ENCODE measurements at regions not wholly inside any gene's neighbourhood (a gene's known extent, or its start where the extent isn't known, plus 50 kb on each side); places are given as distances from the start of the nearest gene placed in this dataset.

DNA sequence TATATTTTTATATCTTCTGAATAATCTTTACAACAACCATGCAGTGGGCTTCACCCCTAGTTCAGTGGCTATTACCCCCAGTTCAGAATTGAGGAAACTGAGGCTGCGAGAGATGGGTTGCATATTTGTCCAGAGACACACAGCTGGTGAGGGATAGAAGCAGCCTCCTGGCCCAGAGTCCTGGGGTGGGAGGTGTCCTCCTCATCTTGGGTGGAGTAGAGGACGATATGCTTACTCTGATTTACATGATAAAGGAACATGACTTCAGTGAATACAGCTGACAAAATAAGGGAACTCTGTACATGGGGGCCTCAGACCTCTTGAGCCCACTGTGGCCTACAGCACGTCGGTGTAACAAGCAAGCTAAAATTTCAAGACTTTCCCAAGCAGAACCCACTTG lies 214.7 kb downstream of the FBXO15 start:
- TF ChIP-seq, protein P1, sequence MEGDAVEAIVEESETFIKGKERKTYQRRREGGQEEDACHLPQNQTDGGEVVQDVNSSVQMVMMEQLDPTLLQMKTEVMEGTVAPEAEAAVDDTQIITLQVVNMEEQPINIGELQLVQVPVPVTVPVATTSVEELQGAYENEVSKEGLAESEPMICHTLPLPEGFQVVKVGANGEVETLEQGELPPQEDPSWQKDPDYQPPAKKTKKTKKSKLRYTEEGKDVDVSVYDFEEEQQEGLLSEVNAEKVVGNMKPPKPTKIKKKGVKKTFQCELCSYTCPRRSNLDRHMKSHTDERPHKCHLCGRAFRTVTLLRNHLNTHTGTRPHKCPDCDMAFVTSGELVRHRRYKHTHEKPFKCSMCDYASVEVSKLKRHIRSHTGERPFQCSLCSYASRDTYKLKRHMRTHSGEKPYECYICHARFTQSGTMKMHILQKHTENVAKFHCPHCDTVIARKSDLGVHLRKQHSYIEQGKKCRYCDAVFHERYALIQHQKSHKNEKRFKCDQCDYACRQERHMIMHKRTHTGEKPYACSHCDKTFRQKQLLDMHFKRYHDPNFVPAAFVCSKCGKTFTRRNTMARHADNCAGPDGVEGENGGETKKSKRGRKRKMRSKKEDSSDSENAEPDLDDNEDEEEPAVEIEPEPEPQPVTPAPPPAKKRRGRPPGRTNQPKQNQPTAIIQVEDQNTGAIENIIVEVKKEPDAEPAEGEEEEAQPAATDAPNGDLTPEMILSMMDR (conservative IDR thresholded peaks at IDR 0.05; ENCODE audit: low read depth, low read length): no peak
- no peak for TF ChIP-seq EZH2 (IDR thresholded peaks at IDR 0.05; ENCODE audit: borderline replicate concordance, low read depth, low read length, poor library complexity, severe bottlenecking)

Data from A673 (cell line).